Iris pigment epithelial cell (primary cell): ENCODE measurements at regions not wholly inside any gene's neighbourhood (a gene's known extent, or its start where the extent isn't known, plus 50 kb on each side); places are given as distances from the start of the nearest gene placed in this dataset.

Experiments used
- DNase-seq: peaks from one replicate; pipeline ENCODE4 v3.0.0-alpha.2; 2011; ENCODE audit warnings: low read depth

- no peak for DNase-seq
These were observed 157.6 kb upstream of the VASH1 start for GRCh38 chr14:76603713-76604112.

- no peak for DNase-seq
These were observed 153.8 kb upstream of the VASH1 start for GRCh38 chr14:76607510-76607909.

GRCh38 chr14:76612654-76613053 lies 148.6 kb upstream of the VASH1 start:
- no peak for DNase-seq

- DNase-seq: no peak
These were observed 147.7 kb upstream of the VASH1 start for GRCh38 chr14:76613616-76614015.

- DNase-seq: no peak
These were observed 145.9 kb upstream of the VASH1 start for GRCh38 chr14:76615331-76615730.

GRCh38 chr14:76617440-76617839 lies 143.8 kb upstream of the VASH1 start:
- DNase-seq: no peak

- no peak for DNase-seq
These were observed 124.7 kb upstream of the VASH1 start for GRCh38 chr14:76636602-76637001.

GRCh38 chr14:76638841-76639240 lies 122.4 kb upstream of the VASH1 start:
- no peak for DNase-seq

GRCh38 chr14:76639606-76640229 lies 121.5 kb upstream of the VASH1 start:
- DNase-seq: no peak

GRCh38 chr14:76640923-76641395 lies 120.3 kb upstream of the VASH1 start:
- no peak for DNase-seq

GRCh38 chr14:76641541-76641940 lies 119.7 kb upstream of the VASH1 start:
- DNase-seq: no peak

- no peak for DNase-seq
These were observed 117.4 kb upstream of the VASH1 start for GRCh38 chr14:76643887-76644286.

- peak; percentile 51 for DNase-seq
These were observed 116.3 kb upstream of the VASH1 start for GRCh38 chr14:76644855-76645518.

GRCh38 chr14:76647697-76648298 lies 113.5 kb upstream of the VASH1 start:
- peak; percentile 60 for DNase-seq

GRCh38 chr14:76651410-76652055 lies 109.7 kb upstream of the VASH1 start:
- no peak for DNase-seq

- DNase-seq: no peak
These were observed 107.2 kb upstream of the VASH1 start for GRCh38 chr14:76653875-76654572.

GRCh38 chr14:76654573-76655108 lies 106.6 kb upstream of the VASH1 start:
- no peak for DNase-seq

GRCh38 chr14:76655331-76655730 lies 105.9 kb upstream of the VASH1 start:
- DNase-seq: no peak

- no peak for DNase-seq
These were observed 104.7 kb upstream of the VASH1 start for GRCh38 chr14:76656592-76656991.

- DNase-seq: no peak
These were observed 103.9 kb upstream of the VASH1 start for GRCh38 chr14:76657404-76657803.

GRCh38 chr14:76657846-76658245 lies 103.4 kb upstream of the VASH1 start:
- no peak for DNase-seq

- DNase-seq: no peak
These were observed 98.7 kb upstream of the VASH1 start for GRCh38 chr14:76662580-76662979.
